ENCODE measurements at regions not wholly inside any gene's neighbourhood (a gene's known extent, or its start where the extent isn't known, plus 50 kb on each side); places are given as distances from the start of the nearest gene placed in this dataset.

DNA sequence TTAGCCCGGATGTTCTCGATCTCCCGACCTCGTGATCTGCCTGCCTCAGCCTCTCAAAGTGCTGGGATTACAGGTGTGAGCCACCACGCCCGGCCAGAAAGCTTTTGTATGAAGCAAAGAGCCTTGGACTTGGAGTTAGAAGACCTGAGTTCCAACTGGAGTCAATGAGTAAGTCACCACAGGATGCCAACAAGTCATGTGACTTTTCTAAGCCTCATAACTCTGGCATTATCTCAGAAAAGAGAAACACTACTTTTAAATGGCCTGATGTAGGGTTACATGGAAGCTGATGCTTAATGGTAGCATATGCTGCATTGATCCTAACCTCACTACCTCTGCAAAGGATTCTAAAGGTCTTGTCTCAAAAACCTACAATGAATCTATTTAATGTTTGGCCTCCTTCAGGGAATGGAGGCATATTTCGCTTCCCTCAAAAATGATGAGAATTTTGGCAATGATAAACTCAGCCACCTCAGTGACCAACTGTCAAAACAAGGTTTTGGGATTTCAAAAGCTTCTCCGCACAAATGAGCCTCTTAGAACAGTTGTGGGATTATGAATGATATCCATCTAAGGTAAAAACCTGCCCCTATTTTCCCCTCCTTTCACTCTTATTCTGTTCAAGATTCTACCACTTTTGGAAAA, 236.8 kb downstream of the ACTL7B start:
- DNase-seq (ENCODE audit: low read depth in 1 of 2, low spot score in 1 of 2), result no peak

DNA sequence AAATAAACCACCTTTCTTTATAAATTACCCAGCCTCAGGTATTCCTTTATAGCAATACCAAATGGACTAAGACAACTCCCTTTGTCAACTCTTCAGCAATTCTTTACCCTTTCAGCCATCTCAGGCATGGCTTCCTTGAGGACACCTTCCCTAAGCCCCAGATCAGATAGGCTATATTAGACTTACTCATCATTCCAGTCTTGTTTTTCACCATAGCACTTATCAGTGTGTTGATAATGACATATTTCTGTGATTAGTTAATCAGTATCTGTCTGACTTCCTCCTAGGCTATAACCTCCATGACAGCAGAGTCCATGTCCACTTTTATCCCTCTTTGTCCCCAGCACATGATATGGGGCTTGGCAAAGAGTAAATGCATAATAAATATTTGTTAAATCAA, 238.1 kb downstream of the ACTL7B start:
- DNase-seq (ENCODE audit: low read depth in 1 of 2, low spot score in 1 of 2), result no peak

DNA sequence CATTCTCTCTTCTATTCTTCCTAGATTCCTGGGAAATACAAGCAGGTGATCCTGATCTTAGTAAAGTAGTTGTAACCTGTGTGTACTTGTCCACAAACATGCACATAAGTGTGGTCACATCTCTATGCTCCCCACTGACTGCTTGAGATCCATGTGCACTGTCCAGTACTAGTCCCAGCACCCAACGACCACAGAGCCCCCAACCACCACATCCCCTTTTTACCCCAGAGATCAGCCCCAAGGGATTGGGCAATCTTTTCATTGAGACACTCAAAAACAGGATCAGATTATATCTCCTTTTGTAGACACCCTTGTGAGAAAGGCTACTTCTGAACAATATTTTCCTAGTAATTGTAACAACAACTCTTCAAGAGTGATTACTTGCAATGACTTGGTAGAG, 240.6 kb downstream of the ACTL7B start:
- DNase-seq (ENCODE audit: low read depth in 1 of 2, low spot score in 1 of 2), result no peak

DNA sequence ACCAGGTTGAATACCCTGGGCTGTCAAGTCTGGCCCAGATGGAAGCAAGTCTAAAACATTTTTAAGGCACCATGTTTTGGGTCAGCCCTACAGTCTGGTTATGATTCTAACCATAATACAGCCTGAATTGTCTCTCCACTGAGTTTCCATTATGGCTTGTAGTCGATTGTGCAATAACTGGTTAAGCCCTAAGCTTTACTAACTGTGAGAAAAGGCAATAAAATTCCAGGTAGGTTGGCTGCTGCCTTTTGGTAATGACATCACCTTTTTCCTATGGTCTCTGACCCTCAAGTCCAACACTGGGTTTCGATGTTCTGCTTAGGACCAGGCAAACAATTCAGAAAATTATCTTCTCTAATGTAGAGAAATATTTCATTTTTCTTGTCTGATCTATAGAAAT, 243.3 kb downstream of the ACTL7B start:
- DNase-seq (ENCODE audit: low read depth in 1 of 2, low spot score in 1 of 2), result no peak

DNA sequence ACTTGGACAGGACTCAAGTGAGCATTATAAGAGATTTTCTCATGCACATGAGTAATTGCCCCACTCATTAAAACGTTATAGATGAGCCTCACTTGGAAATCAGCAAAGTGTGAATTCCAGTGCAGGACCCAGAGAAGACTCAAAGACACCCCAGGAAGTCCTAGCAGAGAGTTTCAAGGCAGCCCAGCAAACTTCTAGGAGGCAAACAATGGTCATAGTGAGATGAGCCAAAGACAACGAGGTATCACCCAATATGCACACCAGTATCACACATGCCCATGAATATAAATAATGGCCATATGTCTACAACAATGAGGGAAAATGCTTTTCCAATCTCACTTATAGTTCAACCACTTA, 245.9 kb downstream of the ACTL7B start:
- DNase-seq (ENCODE audit: low read depth in 1 of 2, low spot score in 1 of 2), result no peak

DNA sequence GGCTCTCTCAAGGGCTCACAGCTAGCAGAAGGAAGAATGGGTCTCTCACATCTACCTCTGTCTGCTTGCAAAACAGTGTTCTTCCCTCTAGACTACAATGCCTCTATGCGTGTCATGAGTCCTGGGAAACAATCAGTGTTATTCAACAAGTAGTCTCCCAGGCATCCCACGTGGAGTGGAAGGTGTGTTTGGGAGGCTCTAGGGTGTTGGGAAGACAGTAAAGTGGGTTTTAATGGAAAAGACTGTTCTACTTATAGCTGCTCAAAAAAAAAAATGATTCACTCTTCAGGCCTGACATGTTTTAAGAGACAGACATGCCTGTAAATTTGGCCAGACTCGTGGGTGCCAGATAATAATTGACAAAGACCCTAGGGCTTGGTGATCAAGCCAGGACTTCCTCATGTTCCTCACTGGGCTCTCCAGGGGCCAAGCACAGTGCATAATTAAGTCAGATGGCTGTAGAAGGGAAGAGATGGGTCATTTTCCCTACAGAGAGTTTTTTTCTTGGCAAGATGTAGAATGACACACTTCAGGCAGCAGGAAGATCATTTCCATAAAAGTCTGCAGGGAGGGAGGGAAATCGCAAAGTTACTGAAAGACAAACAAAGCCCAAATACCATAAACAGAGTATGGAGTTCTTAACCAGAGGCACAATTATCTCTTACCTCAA, 246.4 kb downstream of the ACTL7B start:
- no peak for DNase-seq (ENCODE audit: low read depth in 1 of 2, low spot score in 1 of 2)

DNA sequence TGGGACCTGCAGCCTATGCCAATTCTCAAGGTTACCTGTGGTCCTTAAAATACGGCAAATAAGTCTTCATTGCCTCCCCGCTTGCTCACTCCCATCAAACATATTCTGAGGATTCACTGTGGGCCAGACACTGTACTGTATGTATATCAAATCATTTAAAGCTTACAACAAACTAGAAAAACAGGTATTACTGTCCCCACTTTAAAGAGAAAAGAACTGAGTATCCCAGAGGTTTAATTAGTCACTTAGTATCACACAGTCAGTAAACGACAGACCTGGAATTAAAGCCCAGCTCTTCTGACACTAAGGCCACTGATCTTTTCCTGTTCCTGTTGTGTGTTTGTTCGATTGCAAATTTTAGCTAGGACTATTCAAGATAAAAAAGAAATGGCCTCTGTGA, 248.2 kb downstream of the ACTL7B start:
- DNase-seq (ENCODE audit: low read depth in 1 of 2, low spot score in 1 of 2), result no peak

DNA sequence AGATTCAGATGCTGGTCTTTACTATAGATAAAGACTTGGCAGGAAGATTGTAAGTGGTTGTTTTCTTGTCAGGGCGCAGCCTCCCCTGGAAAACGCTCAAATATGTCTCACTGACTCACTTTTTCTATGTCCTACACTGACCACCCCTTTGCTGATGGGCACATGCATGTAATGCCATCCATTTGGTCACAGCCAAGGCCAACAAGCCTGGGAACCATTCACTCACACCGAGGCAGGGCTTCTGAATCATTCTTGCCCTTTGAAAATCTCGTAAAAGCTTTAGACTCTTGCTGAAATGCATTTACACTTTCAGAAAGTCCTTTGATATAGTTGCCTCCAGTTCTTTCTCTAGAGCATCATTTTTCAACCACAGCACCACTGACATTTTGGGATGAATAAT, 249.4 kb downstream of the ACTL7B start:
- DNase-seq (ENCODE audit: low read depth in 1 of 2, low spot score in 1 of 2), result no peak

DNA sequence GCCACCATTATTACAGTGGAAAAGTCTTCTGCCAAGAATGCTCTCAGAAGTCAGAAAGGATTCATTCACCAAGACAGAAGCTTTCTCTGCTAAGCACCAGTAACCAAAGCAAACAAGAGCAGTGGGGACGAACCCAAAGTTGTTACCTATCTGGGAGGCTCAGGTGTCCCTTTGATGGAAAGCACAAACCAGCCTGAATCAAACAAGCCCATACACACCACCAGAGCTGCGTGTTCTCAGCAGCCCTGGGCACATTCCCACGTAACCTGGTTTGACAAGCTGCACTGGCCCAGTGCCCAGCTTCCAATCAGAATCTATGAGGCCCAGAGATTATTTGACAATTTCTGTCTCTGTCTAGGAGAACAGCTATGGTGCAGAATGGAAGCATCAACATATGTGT, 252.6 kb downstream of the ACTL7B start:
- no peak for DNase-seq (ENCODE audit: low read depth in 1 of 2, low spot score in 1 of 2)

DNA sequence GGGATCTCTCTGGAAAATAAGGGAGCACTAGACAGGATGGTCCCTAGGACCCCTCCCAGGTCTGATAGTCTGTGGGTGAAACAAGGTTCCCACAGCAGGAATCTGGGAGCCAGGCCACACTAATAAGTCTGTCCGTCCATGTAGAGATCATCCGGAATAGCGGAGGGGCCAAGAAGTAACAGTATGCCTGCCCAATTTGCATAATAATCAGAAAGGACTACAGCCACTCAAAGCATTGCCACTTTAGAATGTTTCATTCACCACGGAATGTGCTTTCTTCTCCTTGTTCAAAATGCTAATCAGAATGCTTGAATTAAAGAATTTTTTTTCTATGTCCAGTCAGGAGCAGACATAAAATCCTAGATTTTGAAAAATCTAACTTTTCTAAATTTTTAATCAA, 254.9 kb downstream of the ACTL7B start:
- DNase-seq (ENCODE audit: low read depth in 1 of 2, low spot score in 1 of 2), result no peak

DNA sequence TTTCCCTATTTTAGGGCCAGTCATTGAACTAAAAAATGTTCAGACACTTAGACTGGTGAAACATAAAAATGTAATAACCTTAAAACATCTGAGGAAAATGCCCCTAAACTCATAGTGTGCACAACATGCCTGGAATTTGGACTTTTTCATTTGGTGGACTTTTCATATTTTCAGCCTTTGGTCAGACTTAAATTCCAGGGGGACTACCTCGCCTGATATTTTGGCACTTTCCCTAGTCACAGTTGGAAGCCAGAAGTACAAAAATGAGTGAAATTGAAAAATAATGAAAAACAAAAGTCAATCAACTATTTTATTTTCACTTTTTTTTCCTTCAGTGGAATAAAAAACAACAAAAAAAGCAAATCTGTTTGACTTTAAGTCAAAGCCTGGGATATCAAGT, 256.2 kb downstream of the ACTL7B start:
- DNase-seq (ENCODE audit: low read depth in 1 of 2, low spot score in 1 of 2), result no peak

DNA sequence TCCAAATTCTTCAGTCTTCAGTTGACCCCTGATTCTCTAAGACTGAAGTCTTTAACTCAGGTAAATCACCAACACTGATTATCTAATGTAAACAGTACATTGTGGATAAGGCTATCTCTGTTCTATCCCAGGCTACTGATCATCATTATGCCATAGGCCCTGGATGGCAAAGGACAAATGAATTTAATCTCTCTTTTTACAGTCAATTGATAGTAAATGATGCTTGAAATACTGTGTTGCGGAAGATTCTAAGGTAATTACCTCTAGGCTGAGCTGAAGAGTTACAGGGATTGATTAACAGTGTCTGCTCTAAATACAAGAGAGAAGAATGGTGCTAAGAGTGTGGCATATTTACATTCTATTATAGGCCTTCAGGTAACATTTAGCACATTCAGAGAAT, 264.7 kb downstream of the ACTL7B start:
- DNase-seq (ENCODE audit: low read depth in 1 of 2, low spot score in 1 of 2), result no peak

DNA sequence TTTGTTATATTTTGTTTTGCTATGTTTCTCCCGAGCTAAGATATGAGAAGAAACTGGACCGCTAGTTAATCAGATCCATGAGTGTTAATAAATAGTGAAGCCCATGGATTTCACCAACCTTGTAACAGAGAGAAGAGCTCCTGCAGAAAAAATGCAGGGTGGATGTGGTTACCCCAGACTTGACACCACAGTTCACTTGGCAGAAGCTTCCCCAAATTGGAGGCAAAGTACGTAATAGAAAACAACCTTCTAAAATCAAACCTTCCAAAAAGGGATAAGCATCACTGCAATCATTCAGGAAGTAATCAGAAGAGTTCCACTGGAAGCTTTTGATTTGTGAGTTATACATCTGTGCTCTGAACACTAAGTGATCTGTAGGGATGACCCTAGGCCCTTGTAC, 267.5 kb downstream of the ACTL7B start:
- DNase-seq (ENCODE audit: low read depth in 1 of 2, low spot score in 1 of 2), result no peak

DNA sequence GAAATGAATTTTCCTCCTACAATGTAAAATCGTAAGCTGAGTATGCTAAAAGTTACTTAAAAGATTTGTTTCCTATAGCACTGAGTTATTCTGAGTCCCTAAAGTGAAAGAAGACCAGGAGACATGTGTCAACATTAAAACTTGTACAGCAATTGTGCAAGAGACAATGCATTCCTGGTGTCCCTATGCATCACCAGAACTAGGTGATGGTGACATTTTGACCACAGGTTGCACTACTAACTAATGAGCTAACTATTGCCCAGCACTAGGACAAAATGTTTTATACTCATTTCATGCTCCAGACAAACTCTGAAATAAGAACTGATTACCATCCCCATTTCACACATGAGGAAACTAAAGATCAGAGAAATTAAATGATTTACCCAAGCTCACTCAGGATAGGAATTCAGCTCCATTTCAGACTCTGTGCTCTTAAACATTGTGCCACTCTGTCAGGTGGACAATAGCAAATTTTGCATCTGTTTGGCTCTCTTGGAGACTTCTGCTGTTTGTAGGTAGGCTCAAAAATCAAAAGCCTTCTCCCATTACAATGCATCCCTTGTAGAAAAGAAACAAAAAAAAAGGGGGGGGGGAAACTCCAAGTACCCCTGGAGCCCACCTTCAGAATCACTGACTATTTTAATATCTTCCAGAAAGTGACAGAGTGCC, 269.2 kb downstream of the ACTL7B start:
- DNase-seq (ENCODE audit: low read depth in 1 of 2, low spot score in 1 of 2), result no peak

DNA sequence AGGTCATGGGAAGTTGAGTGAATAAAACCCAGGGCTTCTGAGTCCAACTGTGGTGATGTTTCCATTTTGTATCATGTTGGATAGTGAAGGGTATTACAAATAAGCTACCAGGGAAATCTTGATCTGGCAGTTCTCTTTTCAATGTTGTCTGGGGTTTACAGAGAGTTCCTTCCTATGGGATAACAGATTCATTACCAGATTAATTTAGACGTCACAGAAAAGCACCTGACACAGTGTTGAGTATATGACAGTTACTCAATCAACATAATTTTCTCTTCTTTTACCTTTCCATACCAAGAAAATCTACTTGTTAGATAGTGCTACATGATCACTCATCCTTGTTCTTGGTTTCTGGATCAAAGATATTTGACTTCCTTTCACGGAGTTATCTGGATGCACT, 270.9 kb downstream of the ACTL7B start:
- no peak for DNase-seq (ENCODE audit: low read depth in 1 of 2, low spot score in 1 of 2)

DNA sequence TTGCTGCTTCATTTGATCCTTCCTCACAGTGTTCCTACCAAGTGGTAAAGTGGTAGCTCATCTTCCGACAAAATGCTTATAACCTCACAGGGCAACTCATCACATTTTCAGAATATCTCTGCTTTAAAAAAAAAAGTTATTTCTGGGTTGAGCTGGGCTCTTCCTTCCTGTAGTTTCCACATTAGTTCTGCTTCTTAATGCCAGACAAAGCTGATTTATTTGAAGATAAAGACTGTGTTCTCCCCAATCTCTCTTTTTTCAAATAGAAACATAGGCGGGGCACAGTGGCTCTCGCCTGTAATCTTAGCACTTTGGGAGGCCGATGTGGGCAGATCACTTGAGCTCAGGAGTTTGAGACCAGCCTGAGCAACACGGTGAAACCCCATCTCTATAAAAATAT, 273.1 kb downstream of the ACTL7B start:
- no peak for DNase-seq (ENCODE audit: low read depth in 1 of 2, low spot score in 1 of 2)

DNA sequence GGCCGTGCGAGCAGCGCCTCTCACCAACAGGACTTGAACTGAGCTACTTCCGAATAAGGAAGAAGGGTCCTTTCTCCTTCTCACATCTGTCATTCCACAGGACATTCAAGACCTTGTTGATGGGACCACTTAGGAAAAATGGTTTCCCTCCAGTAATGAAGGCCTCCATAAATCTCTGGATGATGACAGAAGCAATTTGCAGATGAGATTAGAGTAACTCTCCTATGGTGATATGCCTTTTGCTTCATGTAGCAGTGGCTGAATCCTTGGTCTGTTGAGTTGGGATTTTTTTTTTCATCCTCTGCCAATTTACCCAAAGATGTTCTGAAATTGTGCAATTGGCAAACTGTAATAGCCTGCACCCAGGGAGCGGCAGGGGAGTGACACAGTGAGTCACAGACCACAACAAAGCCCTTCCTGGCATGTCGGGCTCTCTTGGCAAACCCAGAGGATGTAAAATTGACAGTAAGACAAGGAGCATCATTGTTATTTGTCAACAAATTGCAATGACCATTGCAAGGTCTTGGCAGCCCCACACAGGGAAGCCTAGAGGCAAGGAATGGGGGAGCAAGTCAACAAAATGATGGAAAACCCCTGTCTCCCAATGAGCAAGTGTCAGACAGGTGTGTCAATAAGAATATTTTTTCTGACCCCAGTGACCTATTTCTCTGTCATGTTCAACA, 275.9 kb downstream of the ACTL7B start:
- no peak for DNase-seq (ENCODE audit: low read depth in 1 of 2, low spot score in 1 of 2)

DNA sequence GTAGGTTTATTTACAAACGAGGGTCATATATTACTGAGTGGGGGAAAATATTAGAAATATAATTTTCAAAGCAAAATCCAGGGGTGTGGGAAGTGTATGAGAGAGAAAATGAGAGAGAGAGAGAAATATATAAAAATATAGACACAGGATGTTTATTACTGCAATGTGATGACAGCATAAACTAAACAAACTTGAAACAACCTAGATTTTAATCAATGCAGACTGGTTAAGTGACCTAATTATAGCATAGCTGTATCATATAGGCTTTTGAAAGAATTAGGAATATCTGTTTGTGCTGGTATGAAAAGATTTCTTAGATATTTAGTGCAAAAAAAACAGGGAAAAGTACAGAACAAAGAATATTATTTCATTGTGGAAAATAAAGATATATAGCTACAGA, 280.5 kb downstream of the ACTL7B start:
- DNase-seq (ENCODE audit: low read depth in 1 of 2, low spot score in 1 of 2), result no peak

DNA sequence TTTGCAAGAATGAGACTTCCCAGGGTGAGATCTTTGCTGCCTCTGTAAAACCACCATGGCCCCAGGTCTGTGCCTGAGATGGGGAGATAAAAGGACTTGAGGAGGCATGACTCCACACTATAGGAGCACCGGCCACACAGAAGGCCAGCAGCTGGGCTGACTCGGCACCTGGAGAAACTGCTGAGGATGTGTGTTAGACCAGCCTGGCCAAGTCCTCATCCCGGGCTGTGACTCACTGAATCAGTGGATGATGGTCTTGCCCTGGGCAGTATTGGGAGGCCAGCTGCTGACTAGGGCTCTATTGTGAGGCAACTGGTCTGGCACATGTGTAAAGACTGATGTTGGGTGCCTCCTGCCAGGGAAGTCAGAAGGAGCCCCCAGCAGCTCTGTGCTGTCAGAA, 286.2 kb downstream of the ACTL7B start:
- DNase-seq (ENCODE audit: low read depth in 1 of 2, low spot score in 1 of 2), result no peak

DNA sequence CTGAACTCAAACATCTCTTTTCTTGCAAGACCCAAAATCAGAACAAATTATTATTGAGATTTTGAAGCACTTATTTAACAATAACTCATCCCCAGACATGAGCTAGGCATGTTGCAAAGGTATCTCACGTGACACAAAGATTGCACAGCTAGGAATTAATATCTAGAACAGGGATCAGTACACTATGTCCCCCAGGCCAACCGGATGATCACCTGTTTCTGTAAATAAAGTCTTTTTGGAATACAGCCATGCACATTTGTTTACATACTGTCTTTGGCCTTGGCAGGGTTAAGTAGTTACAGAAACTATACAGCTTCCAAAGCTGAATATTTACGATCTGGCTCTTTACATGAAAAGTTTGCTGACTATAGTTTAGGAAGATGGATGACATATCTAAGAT, 287.7 kb downstream of the ACTL7B start:
- DNase-seq (ENCODE audit: low read depth in 1 of 2, low spot score in 1 of 2), result no peak

DNA sequence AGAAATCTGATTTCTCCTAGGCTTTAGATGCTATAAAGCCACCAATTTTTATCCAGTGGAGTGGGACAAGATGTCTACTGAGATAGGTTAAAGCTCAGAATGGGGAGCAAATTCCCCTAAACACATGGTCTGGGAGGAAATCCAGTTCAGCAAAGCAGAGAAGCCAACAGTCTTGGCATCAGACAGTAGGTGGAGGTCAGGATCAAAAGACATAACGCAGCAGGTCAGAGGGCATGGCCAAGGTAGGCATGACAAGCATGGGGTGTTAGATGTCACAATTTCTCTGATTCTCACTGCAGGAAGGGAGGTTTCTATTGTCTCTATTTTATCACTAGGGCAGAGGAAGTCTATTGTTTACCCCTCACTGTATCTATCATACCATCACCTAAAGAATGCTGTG, 288.2 kb downstream of the ACTL7B start:
- DNase-seq (ENCODE audit: low read depth in 1 of 2, low spot score in 1 of 2), result no peak

DNA sequence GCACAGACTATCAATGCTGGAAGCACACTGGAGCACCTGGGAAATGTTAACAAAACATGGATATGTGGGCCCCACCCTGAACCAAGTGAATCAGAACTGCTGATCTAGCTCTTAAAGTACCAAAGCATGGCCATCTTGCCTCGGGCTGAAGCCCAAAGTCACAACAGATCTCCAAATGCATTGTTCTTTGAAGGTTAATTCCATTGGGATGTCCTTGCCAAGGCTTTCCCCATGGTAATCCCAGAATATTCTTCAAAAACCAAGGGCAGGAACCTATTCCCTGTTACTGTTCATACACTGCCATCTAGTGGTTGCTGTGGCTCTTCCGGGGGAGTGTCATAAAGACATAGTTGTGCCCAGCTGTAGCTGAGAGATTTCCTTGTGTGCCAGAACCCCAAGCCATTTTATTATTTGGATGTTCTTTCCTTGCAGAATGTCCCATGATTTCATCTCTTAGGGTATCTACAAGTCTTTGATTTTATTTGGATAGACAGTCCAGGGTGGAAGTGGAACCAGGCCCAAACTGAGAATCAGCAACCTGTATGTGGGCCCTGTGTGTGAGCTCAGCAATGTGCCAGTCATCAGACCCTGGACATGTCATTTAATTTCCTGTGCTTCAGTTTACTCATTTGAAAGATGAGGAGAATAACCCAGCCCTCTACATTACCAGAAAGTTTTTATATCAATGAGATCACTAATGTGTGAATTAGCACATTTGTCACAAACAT, 290.0 kb downstream of the ACTL7B start:
- DNase-seq (ENCODE audit: low read depth in 1 of 2, low spot score in 1 of 2), result no peak

Data from activated CD4-positive, alpha-beta T cell treated with anti-CD3 and anti-CD28 coated beads, Interleukin-2, amount 50 U/mL, for 24 hours (primary cell).